ENCODE measurements at regions not wholly inside any gene's neighbourhood (a gene's known extent, or its start where the extent isn't known, plus 50 kb on each side); places are given as distances from the start of the nearest gene placed in this dataset.

DNA sequence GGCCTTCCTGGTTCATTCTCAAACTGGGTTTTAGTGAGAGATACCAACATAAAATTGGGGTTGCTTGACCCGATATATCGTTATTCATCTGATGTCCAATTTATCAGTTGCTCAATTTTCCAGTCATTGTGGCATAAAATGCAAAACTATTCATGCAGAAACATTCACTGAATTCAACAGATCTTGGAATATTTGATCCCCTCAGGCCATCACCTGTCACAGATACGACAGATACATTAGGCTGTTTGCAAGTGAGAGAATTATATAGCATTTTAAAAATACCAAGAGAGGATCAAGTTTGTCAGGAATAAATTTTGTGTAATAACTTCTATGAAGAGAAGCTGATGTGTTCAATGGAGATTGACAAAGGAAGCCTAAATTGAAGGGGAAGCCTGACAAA is 67.1 kb downstream of the MAP10 start:
- peaks cover 2% of the 10 kb centered on the region for H3K27me3 Mint-ChIP-seq (ENCODE audit: low read depth)
- no peaks in the 10 kb centered on the region for H3K9me3 Mint-ChIP-seq (ENCODE audit: low read depth)
- H3K36me3 Mint-ChIP-seq (ENCODE audit: low read depth): no peaks in the 10 kb centered on the region
- DNase-seq (ENCODE audit: low spot score): no peak
- peaks cover 10% of the 10 kb centered on the region for H3K4me1 Mint-ChIP-seq (ENCODE audit: low read depth)
- TF ChIP-seq, protein P1, sequence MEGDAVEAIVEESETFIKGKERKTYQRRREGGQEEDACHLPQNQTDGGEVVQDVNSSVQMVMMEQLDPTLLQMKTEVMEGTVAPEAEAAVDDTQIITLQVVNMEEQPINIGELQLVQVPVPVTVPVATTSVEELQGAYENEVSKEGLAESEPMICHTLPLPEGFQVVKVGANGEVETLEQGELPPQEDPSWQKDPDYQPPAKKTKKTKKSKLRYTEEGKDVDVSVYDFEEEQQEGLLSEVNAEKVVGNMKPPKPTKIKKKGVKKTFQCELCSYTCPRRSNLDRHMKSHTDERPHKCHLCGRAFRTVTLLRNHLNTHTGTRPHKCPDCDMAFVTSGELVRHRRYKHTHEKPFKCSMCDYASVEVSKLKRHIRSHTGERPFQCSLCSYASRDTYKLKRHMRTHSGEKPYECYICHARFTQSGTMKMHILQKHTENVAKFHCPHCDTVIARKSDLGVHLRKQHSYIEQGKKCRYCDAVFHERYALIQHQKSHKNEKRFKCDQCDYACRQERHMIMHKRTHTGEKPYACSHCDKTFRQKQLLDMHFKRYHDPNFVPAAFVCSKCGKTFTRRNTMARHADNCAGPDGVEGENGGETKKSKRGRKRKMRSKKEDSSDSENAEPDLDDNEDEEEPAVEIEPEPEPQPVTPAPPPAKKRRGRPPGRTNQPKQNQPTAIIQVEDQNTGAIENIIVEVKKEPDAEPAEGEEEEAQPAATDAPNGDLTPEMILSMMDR (IDR thresholded peaks at IDR 0.05): no peak
- H3K27ac Mint-ChIP-seq (ENCODE audit: unreplicated experiment): no peak overlapping the region
- H3K4me3 Mint-ChIP-seq (ENCODE audit: unreplicated experiment): no peak overlapping the region

DNA sequence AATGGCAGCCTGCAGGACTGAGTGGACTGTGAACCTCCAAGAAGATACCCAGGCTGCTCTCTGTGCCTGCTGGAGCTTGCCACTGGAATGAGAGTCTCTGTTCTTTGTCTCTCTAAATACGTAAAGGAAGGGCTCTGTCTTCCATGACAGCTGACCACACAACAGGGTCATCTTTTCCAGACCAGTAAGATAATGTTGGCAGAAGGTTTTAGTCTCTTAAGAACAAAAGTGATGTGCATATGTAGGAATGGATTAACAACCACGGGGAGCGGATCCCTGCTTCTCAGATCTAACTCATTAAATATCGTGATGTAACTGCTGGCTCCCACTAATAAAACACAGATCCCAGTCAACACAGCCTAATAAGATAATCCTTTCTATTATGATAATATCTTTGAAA is 67.5 kb downstream of the MAP10 start:
- TF ChIP-seq, protein P1 (IDR thresholded peaks at IDR 0.05): no peak
- Mint-ChIP-seq H3K36me3 (ENCODE audit: low read depth) (no peaks in the 10 kb centered on the region), H3K4me3 (ENCODE audit: unreplicated experiment) (no peak overlapping the region), H3K27ac (ENCODE audit: unreplicated experiment) (no peak overlapping the region), H3K9me3 (ENCODE audit: low read depth) (no peaks in the 10 kb centered on the region), H3K4me1 (ENCODE audit: low read depth) (peaks cover 12% of the 10 kb centered on the region), H3K27me3 (ENCODE audit: low read depth) (peaks cover 3% of the 10 kb centered on the region)
- DNase-seq (ENCODE audit: low spot score): no peak

DNA sequence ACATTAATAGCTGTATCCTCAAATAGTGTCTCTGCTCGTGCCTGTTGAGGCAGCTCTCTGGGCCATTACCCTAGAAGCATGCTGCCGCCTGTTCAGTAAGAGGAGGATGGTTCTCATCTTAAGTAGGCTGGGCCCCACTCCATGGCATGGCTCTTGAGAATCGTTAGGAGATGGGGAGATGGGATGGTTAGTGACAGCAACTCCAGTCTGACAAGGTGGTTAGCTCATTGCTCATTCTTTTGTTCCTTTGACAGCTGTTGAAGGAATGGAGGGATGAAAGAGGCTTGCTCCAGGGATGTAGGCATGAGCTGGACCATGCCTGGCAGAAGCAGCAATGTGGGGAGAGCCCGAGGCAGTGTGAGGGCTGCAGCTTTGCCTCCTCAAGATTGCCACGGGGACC is 68.2 kb downstream of the MAP10 start:
- Mint-ChIP-seq H3K36me3 (ENCODE audit: low read depth) (no peaks in the 10 kb centered on the region), H3K4me3 (ENCODE audit: unreplicated experiment) (no peak overlapping the region), H3K9me3 (ENCODE audit: low read depth) (no peaks in the 10 kb centered on the region), H3K27me3 (ENCODE audit: low read depth) (peaks cover 3% of the 10 kb centered on the region), H3K27ac (ENCODE audit: unreplicated experiment) (no peak overlapping the region), H3K4me1 (ENCODE audit: low read depth) (peaks cover 13% of the 10 kb centered on the region)
- TF ChIP-seq, protein P1 (IDR thresholded peaks at IDR 0.05): no peak
- no peak for DNase-seq (ENCODE audit: low spot score)

DNA sequence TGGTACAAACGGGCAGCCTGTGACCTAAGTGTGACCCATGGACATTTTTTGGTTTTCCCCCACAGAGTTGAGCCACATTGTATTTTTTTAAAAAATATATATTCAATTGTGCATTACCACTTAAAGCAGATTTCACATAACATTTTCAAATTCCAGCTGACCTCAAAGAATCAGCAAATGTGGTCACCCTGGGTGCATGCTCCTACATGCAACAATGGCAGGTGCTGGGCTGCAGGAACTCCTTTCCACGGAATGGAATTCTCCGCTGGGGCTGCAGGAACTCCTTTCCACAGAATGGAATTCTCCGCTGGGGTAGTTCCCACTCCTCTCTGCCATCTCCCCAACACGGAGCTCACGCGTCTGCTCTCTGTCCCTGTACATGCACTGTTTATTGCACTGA is 68.7 kb downstream of the MAP10 start:
- Mint-ChIP-seq H3K27ac (ENCODE audit: unreplicated experiment) (no peak overlapping the region), H3K27me3 (ENCODE audit: low read depth) (peaks cover 3% of the 10 kb centered on the region), H3K4me1 (ENCODE audit: low read depth) (peaks cover 9% of the 10 kb centered on the region), H3K4me3 (ENCODE audit: unreplicated experiment) (no peak overlapping the region), H3K9me3 (ENCODE audit: low read depth) (no peaks in the 10 kb centered on the region), H3K36me3 (ENCODE audit: low read depth) (no peaks in the 10 kb centered on the region)
- DNase-seq (ENCODE audit: low spot score): no peak
- TF ChIP-seq, protein P1 (IDR thresholded peaks at IDR 0.05): no peak

DNA sequence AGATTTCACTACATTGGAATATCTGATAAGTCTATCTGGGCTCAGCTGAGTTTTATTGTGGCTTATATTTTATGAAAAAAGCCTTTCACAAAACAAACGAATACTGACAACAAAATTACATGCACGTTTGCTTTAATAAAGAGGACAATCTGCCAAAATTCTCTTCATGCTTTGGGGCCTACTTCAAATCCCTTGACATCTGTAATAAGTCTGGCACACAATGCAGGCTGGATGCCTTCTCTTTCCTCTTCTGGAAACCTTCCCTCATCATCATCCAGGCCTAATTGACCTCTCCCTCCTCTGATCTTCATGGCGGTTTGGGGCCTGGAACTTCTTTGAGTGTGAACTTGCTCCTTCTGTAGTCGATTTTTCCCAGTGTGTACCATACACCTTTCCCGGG is 70.3 kb downstream of the MAP10 start:
- peaks cover 6% of the 10 kb centered on the region for H3K27me3 Mint-ChIP-seq (ENCODE audit: low read depth)
- H3K4me1 Mint-ChIP-seq (ENCODE audit: low read depth): peaks cover 4% of the 10 kb centered on the region
- H3K9me3 Mint-ChIP-seq (ENCODE audit: low read depth): no peaks in the 10 kb centered on the region
- no peak for DNase-seq (ENCODE audit: low spot score)
- H3K4me3 Mint-ChIP-seq (ENCODE audit: unreplicated experiment): no peak overlapping the region
- TF ChIP-seq, protein P1 (IDR thresholded peaks at IDR 0.05): no peak
- no peaks in the 10 kb centered on the region for H3K36me3 Mint-ChIP-seq (ENCODE audit: low read depth)
- no peak overlapping the region for H3K27ac Mint-ChIP-seq (ENCODE audit: unreplicated experiment)
